Suprapubic skin (tissue), 4 donors: ENCODE measurements at regions not wholly inside any gene's neighbourhood (a gene's known extent, or its start where the extent isn't known, plus 50 kb on each side); places are given as distances from the start of the nearest gene placed in this dataset.

Source experiments
- EP300 ChIP-seq: sonication (generic); formaldehyde crosslinking; IDR thresholded peaks from one replicate; pipeline ENCODE4 v1.6.1; 2017; ENCODE audit warnings: antibody characterized with exemption
- POLR2A ChIP-seq, 2 donors: fragments of 450-650 bp; IDR thresholded peaks; one replicate each; pipeline ENCODE4 v1.6.1; 2017; ENCODE audit warnings: antibody characterized with exemption in 2 of 2, mild to moderate bottlenecking in 2 of 2, moderate library complexity in 2 of 2
- POLR2AphosphoS5 ChIP-seq, 3 donors: sonication (generic); formaldehyde crosslinking; IDR thresholded peaks; one replicate each; pipeline ENCODE4 v1.6.1; 2017; ENCODE audit warnings: antibody characterized with exemption in 3 of 3
- TF ChIP-seq, protein P1 (sequence below), 2 donors: fragments of 200-600 bp in 1 of 2; fragments of 450-650 bp in 1 of 2; sonication (generic) in 1 of 2; IDR thresholded peaks; one replicate each; pipeline ENCODE4 v1.5.1; 2016 to 2019; ENCODE audit warnings: antibody characterized with exemption in 2 of 2, mild to moderate bottlenecking in 1 of 2, moderate library complexity in 1 of 2

DNA sequence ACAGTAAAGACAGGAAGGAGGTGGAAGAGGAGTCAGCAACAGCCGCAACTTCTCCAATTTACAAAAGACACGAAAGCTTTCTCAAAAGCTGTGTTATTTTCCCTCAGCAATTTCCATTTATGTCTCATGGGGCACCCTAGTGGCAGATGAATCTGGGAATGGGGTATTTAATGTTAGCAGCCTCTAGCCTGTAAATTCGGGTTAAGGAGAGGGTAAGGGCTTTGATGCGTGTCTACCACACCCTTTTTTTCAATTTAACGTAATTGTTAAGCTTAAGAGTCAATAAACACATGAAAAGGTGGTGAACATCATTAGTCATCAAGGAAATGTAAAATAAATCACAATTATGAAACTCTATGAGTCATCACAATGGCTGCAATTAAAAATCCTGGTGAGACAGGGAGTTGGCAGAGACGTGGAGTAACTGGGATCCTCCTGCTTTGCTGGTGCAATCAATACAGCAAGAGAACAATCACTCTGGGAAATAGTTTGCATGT, 986.4 kb downstream of the AACS start:
- TF ChIP-seq POLR2AphosphoS5 (IDR thresholded peaks at IDR 0.05) (no peak), POLR2A (IDR thresholded peaks at IDR 0.05) (no peak), EP300 (no peak)
- TF ChIP-seq, protein P1, sequence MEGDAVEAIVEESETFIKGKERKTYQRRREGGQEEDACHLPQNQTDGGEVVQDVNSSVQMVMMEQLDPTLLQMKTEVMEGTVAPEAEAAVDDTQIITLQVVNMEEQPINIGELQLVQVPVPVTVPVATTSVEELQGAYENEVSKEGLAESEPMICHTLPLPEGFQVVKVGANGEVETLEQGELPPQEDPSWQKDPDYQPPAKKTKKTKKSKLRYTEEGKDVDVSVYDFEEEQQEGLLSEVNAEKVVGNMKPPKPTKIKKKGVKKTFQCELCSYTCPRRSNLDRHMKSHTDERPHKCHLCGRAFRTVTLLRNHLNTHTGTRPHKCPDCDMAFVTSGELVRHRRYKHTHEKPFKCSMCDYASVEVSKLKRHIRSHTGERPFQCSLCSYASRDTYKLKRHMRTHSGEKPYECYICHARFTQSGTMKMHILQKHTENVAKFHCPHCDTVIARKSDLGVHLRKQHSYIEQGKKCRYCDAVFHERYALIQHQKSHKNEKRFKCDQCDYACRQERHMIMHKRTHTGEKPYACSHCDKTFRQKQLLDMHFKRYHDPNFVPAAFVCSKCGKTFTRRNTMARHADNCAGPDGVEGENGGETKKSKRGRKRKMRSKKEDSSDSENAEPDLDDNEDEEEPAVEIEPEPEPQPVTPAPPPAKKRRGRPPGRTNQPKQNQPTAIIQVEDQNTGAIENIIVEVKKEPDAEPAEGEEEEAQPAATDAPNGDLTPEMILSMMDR (IDR thresholded peaks at IDR 0.05), result no peak
